ENCODE measurements at regions not wholly inside any gene's neighbourhood (a gene's known extent, or its start where the extent isn't known, plus 50 kb on each side); places are given as distances from the start of the nearest gene placed in this dataset.

- H3K4me3 ChIP-seq: no peak overlapping the region
- TF ChIP-seq CTCF (IDR thresholded peaks at IDR 0.05): no peak
- ATAC-seq: no peak
- no peak for DNase-seq
- peaks cover 3% of the 10 kb centered on the region for H3K9me3 ChIP-seq
- no peaks in the 10 kb centered on the region for H3K4me1 ChIP-seq (ENCODE audit: low read depth)
- intact Hi-C loops (cut with DNase I, micrococcal nuclease): no loop called here
- no peaks in the 10 kb centered on the region for H3K36me3 ChIP-seq (ENCODE audit: low read depth)
Measured at GRCh38 chr5:152883066-152883775, 478.1 kb upstream of the NMUR2 start.

- no peaks in the 10 kb centered on the region for H3K36me3 ChIP-seq (ENCODE audit: low read depth)
- ATAC-seq (no peak), DNase-seq (no peak)
- TF ChIP-seq CTCF (IDR thresholded peaks at IDR 0.05): no peak
- intact Hi-C loops (cut with DNase I, micrococcal nuclease): no loop called here
- no peaks in the 10 kb centered on the region for H3K4me1 ChIP-seq (ENCODE audit: low read depth)
- peaks cover 3% of the 10 kb centered on the region for H3K9me3 ChIP-seq
- H3K4me3 ChIP-seq: no peak overlapping the region
Measured at GRCh38 chr5:152884006-152884405, 478.9 kb upstream of the NMUR2 start.

GRCh38 chr5:152900332-152900731 is 495.3 kb upstream of the NMUR2 start:
- no peak for TF ChIP-seq CTCF (IDR thresholded peaks at IDR 0.05)
- H3K4me1 ChIP-seq (ENCODE audit: low read depth): no peaks in the 10 kb centered on the region
- H3K9me3 ChIP-seq: peaks cover 2% of the 10 kb centered on the region
- H3K4me3 ChIP-seq: no peak overlapping the region
- intact Hi-C loops (cut with DNase I, micrococcal nuclease): no loop called here
- ATAC-seq (no peak), DNase-seq (no peak)
- H3K36me3 ChIP-seq (ENCODE audit: low read depth): no peaks in the 10 kb centered on the region

GRCh38 chr5:152901754-152902153 is 496.7 kb upstream of the NMUR2 start:
- no peaks in the 10 kb centered on the region for H3K4me1 ChIP-seq (ENCODE audit: low read depth)
- H3K9me3 ChIP-seq: peaks cover 7% of the 10 kb centered on the region
- intact Hi-C loops (cut with DNase I, micrococcal nuclease): no loop called here
- no peak for TF ChIP-seq CTCF (IDR thresholded peaks at IDR 0.05)
- H3K36me3 ChIP-seq (ENCODE audit: low read depth): no peaks in the 10 kb centered on the region
- DNase-seq (no peak), ATAC-seq (no peak)
- no peak overlapping the region for H3K4me3 ChIP-seq

- no peak for ATAC-seq
- Histone ChIP-seq H3K36me3 (ENCODE audit: low read depth) (no peaks in the 10 kb centered on the region), H3K4me1 (ENCODE audit: low read depth) (no peaks in the 10 kb centered on the region), H3K4me3 (no peak overlapping the region), H3K9me3 (peaks cover 7% of the 10 kb centered on the region)
- intact Hi-C loops (cut with DNase I, micrococcal nuclease): no loop called here
- TF ChIP-seq CTCF (IDR thresholded peaks at IDR 0.05): no peak
- no peak for DNase-seq
Measured at GRCh38 chr5:152905286-152905685, 500.2 kb upstream of the NMUR2 start.

Measured in mucosa of descending colon (tissue), 3 donors.